CD4-positive, alpha-beta T cell (primary cell): ENCODE measurements at regions not wholly inside any gene's neighbourhood (a gene's known extent, or its start where the extent isn't known, plus 50 kb on each side); places are given as distances from the start of the nearest gene placed in this dataset.

ENCODE experiments used
- ATAC-seq: fragments of 200-7000 bp; cut with Tn5 transposase; one replicate; pipeline ENCODE4 v1.10.0; 2022; ENCODE audit warnings: mild to moderate bottlenecking; ENCODE audit not compliant: poor library complexity
- CTCF ChIA-PET: fragments of 350-600 bp; sonication (Branson Sonifier 250); formaldehyde crosslinking; loops from one replicate; lab custom pipeline; 2021; ENCODE audit warnings: antibody characterized with exemption, inconsistent platforms; lab: Charles Lee
- POLR2A ChIA-PET: fragments of 350-600 bp; sonication (Branson Sonifier 250); formaldehyde crosslinking; loops from one replicate; lab custom pipeline; 2021; ENCODE audit warnings: antibody characterized with exemption, inconsistent platforms; lab: Charles Lee
- DNase-seq, 14 experiments: peaks; one replicate each; pipeline ENCODE4 v3.0.0-alpha.2; 2013 to 2020; ENCODE audit warnings: mixed read lengths in 2 of 14
- H3K27ac ChIP-seq, 2 donors: one replicate each; pipeline versions ENCODE4 v1.5.1 to v1.7.0; 2013; ENCODE audit warnings: low read length in 2 of 2, low read depth in 1 of 2, mild to moderate bottlenecking in 1 of 2
- H3K27me3 ChIP-seq, 2 experiments: 1 replicate in 1 of 2; 2 replicates in 1 of 2; pipeline versions ENCODE4 v1.6.1 to v1.7.0; 2013; ENCODE audit warnings: low read length in 2 of 2, control low read depth in 1 of 2, mild to moderate bottlenecking in 1 of 2, moderate library complexity in 1 of 2; ENCODE audit not compliant: insufficient read depth in 2 of 2, control insufficient read depth in 1 of 2
- H3K36me3 ChIP-seq: one replicate; pipeline ENCODE4 v1.6.1; 2013; ENCODE audit warnings: low read length, control low read depth; ENCODE audit not compliant: insufficient read depth
- H3K4me1 ChIP-seq: one replicate; pipeline ENCODE4 v1.6.1; 2013; ENCODE audit warnings: low read length, control low read depth; ENCODE audit not compliant: insufficient read depth
- H3K4me3 ChIP-seq: one replicate; pipeline ENCODE4 v1.5.1; 2013; ENCODE audit warnings: mild to moderate bottlenecking, low read length, moderate library complexity
- H3K9me3 ChIP-seq, 2 experiments: 1 replicate in 1 of 2; 2 replicates in 1 of 2; pipeline versions ENCODE4 v1.6.1 to v1.7.0; 2013; ENCODE audit warnings: low read length in 2 of 2, mild to moderate bottlenecking in 2 of 2, control low read depth in 1 of 2, moderate library complexity in 1 of 2; ENCODE audit not compliant: control insufficient read depth in 1 of 2, insufficient read depth in 1 of 2
- H3K27ac Mint-ChIP-seq: one replicate; pipeline ENCODE4 v1.8.0; 2020; ENCODE audit warnings: mixed read lengths
- H3K27me3 Mint-ChIP-seq: one replicate; pipeline ENCODE4 v1.8.0; 2021; ENCODE audit warnings: mixed read lengths
- H3K36me3 Mint-ChIP-seq: one replicate; pipeline ENCODE4 v1.8.0; 2021; ENCODE audit warnings: low read depth, mixed read lengths
- H3K4me1 Mint-ChIP-seq: one replicate; pipeline ENCODE4 v1.8.0; 2021; ENCODE audit warnings: low read depth, mixed read lengths
- H3K4me3 Mint-ChIP-seq: one replicate; pipeline ENCODE4 v1.8.0; 2020; ENCODE audit warnings: mild to moderate bottlenecking, mixed read lengths
- H3K9me3 Mint-ChIP-seq: one replicate; pipeline ENCODE4 v1.8.0; 2020; ENCODE audit warnings: mixed read lengths
- intact Hi-C, 2 experiments: fragments of 100-400 bp; cut with DNase I in 1 of 2; cut with micrococcal nuclease in 1 of 2; formaldehyde crosslinking; loops; one replicate each; pipeline versions ENCODE4 v1.15.1 to v1.9.0; 2023 to 2025; cut with DNase I, micrococcal nuclease
- TF ChIP-seq, protein P1 (sequence below): fragments of 200-600 bp; IDR thresholded peaks from one replicate; pipeline ENCODE4 v1.8.0; 2022; ENCODE audit warnings: antibody characterized with exemption, mild to moderate bottlenecking

DNA sequence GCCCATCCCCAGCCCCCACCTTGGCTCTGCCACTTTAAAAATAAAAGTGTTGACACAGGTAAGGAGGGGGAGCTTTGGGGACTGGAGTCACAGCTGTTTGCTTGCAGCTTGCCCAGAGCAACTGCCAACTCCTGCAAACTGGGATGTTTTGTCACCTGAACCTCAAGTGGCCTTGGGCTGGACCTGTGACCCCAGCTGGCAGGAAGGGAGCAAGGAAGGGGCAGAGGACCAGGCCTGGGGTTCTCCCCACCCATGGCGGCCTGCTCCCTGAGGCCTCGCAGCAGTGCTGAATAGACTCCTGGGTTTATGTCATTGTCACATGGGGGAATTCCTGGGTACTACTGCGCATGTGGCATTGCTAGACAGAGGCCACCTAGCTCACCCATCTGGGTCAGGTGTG, 246.9 kb upstream of the TLE3 start:
- Histone ChIP-seq H3K27me3 (no peaks in the 10 kb centered on the region), H3K9me3 (no peaks in the 10 kb centered on the region), H3K4me1 (no peaks in the 10 kb centered on the region), H3K27ac (no peak overlapping the region), H3K4me3 (no peak overlapping the region), H3K36me3 (no peaks in the 10 kb centered on the region)
- no peak overlapping the region for H3K4me3 Mint-ChIP-seq
- no peaks in the 10 kb centered on the region for H3K27me3 Mint-ChIP-seq
- ChIA-PET CTCF (no interaction called here), POLR2A (no interaction called here)
- no peaks in the 10 kb centered on the region for H3K36me3 Mint-ChIP-seq
- DNase-seq (no peak), ATAC-seq (no peak)
- intact Hi-C loops = no loop called here
- H3K9me3 Mint-ChIP-seq = no peaks in the 10 kb centered on the region
- no peaks in the 10 kb centered on the region for H3K4me1 Mint-ChIP-seq
- no peak overlapping the region for H3K27ac Mint-ChIP-seq
- TF ChIP-seq, protein P1, sequence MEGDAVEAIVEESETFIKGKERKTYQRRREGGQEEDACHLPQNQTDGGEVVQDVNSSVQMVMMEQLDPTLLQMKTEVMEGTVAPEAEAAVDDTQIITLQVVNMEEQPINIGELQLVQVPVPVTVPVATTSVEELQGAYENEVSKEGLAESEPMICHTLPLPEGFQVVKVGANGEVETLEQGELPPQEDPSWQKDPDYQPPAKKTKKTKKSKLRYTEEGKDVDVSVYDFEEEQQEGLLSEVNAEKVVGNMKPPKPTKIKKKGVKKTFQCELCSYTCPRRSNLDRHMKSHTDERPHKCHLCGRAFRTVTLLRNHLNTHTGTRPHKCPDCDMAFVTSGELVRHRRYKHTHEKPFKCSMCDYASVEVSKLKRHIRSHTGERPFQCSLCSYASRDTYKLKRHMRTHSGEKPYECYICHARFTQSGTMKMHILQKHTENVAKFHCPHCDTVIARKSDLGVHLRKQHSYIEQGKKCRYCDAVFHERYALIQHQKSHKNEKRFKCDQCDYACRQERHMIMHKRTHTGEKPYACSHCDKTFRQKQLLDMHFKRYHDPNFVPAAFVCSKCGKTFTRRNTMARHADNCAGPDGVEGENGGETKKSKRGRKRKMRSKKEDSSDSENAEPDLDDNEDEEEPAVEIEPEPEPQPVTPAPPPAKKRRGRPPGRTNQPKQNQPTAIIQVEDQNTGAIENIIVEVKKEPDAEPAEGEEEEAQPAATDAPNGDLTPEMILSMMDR = no peak

DNA sequence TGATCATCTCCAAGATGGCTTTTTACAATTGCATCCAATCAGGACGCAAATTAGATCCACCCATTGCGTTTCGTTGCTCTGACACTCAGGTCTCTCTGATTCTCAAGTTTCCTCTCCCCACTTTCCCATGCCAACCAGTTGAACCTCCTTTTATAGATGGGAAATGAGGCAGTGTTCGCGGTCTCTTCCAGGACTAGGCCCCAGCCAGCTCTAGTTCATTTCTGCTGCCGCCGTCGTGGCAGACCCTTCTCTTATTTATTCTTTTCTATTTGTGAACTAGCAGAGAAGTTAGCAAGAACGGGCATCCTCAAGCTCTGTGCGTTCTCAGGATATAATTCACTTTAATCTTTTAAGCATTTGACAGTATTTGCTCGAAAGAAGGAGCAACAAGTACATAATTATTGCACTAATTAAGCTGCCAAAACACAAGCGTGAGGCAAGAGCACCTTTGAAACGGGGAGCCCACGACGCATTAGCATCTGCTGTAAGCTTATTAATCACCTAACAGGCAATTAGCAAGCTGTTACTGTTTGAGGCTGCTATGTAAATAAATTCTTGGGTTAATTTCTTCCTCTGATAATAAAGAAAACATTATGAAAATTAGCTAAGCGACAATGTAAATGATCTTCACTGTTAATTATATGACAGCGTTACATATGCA, 246.4 kb upstream of the TLE3 start:
- H3K36me3 ChIP-seq = no peaks in the 10 kb centered on the region
- Mint-ChIP-seq H3K36me3 (no peaks in the 10 kb centered on the region), H3K9me3 (no peaks in the 10 kb centered on the region), H3K4me3 (no peak overlapping the region), H3K27ac (no peak overlapping the region), H3K4me1 (no peaks in the 10 kb centered on the region), H3K27me3 (no peaks in the 10 kb centered on the region)
- H3K27me3 ChIP-seq = no peaks in the 10 kb centered on the region
- CTCF ChIA-PET = interaction anchor here (1.0 kb wide), 1 partner anchor 144 kb away, joined by 3 read pairs; no protein-coding TSS in a partner anchor
- TF ChIP-seq, protein P1 = no peak
- H3K27ac ChIP-seq = no peak overlapping the region
- no peaks in the 10 kb centered on the region for H3K4me1 ChIP-seq
- ATAC-seq = no peak
- intact Hi-C loops = no loop called here
- POLR2A ChIA-PET = no interaction called here
- no peaks in the 10 kb centered on the region for H3K9me3 ChIP-seq
- DNase-seq = no peak
- no peak overlapping the region for H3K4me3 ChIP-seq

DNA sequence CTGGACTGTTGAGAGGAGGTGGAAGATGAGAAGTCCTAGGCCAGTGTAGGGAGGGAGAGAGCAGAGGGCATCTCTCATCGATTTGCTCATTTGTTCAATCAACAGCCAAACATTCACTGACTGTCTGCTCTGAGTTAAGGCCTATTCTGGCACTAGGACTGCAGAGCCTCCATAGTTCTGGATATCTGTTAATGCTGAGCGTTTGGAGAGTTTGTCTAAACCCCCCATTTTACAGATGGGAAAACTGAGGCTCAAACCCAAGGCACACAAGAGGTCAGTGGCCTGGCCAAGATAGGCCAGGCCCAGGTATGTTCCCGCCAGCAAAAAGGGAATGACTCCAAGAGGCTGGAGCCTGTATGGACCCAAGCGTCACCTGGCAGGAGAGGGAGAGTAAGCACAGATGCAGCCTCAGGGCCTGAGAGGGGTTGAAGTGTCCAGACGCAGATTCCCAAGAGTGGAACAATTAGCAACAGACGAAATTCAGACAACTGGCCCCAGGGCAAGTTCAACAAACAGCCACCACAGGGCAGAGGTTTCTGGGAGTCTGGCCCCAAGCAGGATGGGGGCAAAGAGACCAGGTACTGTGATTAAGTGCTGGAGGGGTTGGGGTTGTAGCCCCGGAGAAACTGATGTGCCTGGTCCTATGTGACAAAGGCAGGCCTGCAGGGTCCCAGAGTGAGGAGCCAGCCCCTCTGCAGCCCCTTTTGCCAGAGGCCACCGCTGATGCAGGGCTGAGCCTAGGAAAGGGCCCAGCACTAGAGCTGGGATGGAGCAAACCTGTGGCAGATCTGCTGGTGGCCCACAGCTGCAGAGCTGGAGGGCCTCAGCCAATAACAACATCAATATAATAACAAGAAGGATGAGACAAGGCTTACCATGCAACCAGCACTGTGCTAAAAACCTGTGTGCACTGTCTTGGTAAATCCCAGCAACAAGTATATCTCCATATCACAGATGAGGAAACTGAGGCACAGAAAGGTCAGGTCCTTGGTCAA, 245.1 kb upstream of the TLE3 start:
- intact Hi-C loops = no loop called here
- Histone ChIP-seq H3K4me1 (no peaks in the 10 kb centered on the region), H3K36me3 (no peaks in the 10 kb centered on the region), H3K27ac (no peak overlapping the region), H3K9me3 (no peaks in the 10 kb centered on the region), H3K27me3 (no peaks in the 10 kb centered on the region), H3K4me3 (no peak overlapping the region)
- Mint-ChIP-seq H3K9me3 (no peaks in the 10 kb centered on the region), H3K4me3 (no peak overlapping the region), H3K27me3 (no peaks in the 10 kb centered on the region), H3K4me1 (no peaks in the 10 kb centered on the region), H3K27ac (no peak overlapping the region), H3K36me3 (no peaks in the 10 kb centered on the region)
- POLR2A ChIA-PET = no interaction called here
- CTCF ChIA-PET = interaction anchor here (1.0 kb wide), 1 partner anchor 145 kb away, joined by 3 read pairs; no protein-coding TSS in a partner anchor
- ATAC-seq (no peak), DNase-seq (no peak)
- TF ChIP-seq, protein P1 = no peak
